Ishikawa (cell line): ENCODE measurements at regions not wholly inside any gene's neighbourhood (a gene's known extent, or its start where the extent isn't known, plus 50 kb on each side); places are given as distances from the start of the nearest gene placed in this dataset.

Source experiments
- CEBPB ChIP-seq: IDR thresholded peaks from 2 replicates; pipeline ENCODE4 v1.6.1; 2012
- EP300 ChIP-seq: IDR thresholded peaks from 2 replicates; pipeline ENCODE4 v1.6.1; 2012; ENCODE audit warnings: borderline replicate concordance
- MAX ChIP-seq: IDR thresholded peaks from 2 replicates; pipeline ENCODE4 v1.6.1; 2012
- NFIC ChIP-seq: IDR thresholded peaks from 2 replicates; pipeline ENCODE4 v1.6.1; 2012
- TAF1 ChIP-seq: IDR thresholded peaks from 2 replicates; pipeline ENCODE4 v1.6.1; 2012; ENCODE audit warnings: low read depth, mild to moderate bottlenecking
- TCF12 ChIP-seq: IDR thresholded peaks from 2 replicates; pipeline ENCODE4 v1.6.1; 2012; ENCODE audit warnings: low read depth
- TEAD4 ChIP-seq: IDR thresholded peaks from 2 replicates; pipeline ENCODE4 v1.6.1; 2012
- USF1 ChIP-seq: IDR thresholded peaks from 2 replicates; pipeline ENCODE4 v1.6.1; 2012

DNA sequence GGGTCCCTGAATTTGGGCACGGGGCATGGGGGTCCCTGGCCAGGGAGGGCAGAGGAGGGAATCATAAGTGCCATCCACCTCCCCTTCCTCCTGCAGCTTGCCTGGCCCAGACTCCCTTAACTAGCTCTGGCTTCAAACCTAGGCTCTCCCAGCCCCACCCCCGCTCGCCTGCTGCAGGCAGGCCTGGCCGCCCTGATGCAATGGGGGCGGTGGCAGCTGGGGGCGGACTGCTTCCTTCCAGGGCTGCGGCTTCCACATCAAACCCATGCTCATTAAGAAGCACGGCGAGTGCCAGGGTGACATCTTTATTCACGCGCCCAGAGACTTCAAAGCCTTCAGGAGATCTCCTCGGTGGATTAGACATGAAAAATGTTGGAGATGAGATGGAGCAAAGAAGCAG lies 123.1 kb downstream of the TPRA1 start:
- TF ChIP-seq NFIC (no peak), EP300 (no peak), CEBPB (no peak), USF1 (no peak), TEAD4 (no peak), TAF1 (no peak), MAX (no peak), TCF12 (no peak)
